ENCODE measurements at regions not wholly inside any gene's neighbourhood (a gene's known extent, or its start where the extent isn't known, plus 50 kb on each side); places are given as distances from the start of the nearest gene placed in this dataset.

- Histone ChIP-seq H3K9me3 (no peaks in the 10 kb centered on the region), H3K4me1 (no peaks in the 10 kb centered on the region), H3K4me2 (no peak overlapping the region), H3K4me3 (no peak overlapping the region), H3K27ac (no peak overlapping the region)
- ATAC-seq, result no peak
- no peak for DNase-seq (ENCODE audit: low read depth in 1 of 2, low spot score in 1 of 2)
- TF ChIP-seq RARB (CRISPR knock-in tag; IDR thresholded peaks at IDR 0.05), result no peak
- TF ChIP-seq FOSB (CRISPR knock-in tag; IDR thresholded peaks at IDR 0.05), result no peak
- no peak for TF ChIP-seq JUNB (IDR thresholded peaks at IDR 0.05)
- TF ChIP-seq REST (IDR thresholded peaks at IDR 0.05), result peak; percentile 70; the same call in 1 of the 2 replicates
- TF ChIP-seq KDM5A (IDR thresholded peaks at IDR 0.05), result no peak
- POLR2A ChIA-PET, result no interaction called here
- CTCF ChIA-PET, result no interaction called here
- no peak for FAIRE-seq
- 39% methylated on average over 6 of the region's 6 CpGs for WGBS (ENCODE audit: missing lambda C conversion rate)
Measured at GRCh38 chr2:118714118-118714517, 133.3 kb downstream of the EN1 start.

GRCh38 chr2:118711603-118712002 is 135.8 kb downstream of the EN1 start:
- no peak for ATAC-seq
- no peak for DNase-seq (ENCODE audit: low read depth in 1 of 2, low spot score in 1 of 2)
- Histone ChIP-seq H3K4me1 (no peaks in the 10 kb centered on the region), H3K9me3 (no peaks in the 10 kb centered on the region), H3K27ac (no peak overlapping the region), H3K4me2 (no peak overlapping the region), H3K4me3 (no peak overlapping the region)
- ChIA-PET CTCF (interaction anchor here (0.6 kb wide), 1 partner anchor 277 kb away, joined by 3 read pairs; no protein-coding TSS in a partner anchor), POLR2A (no interaction called here)
- 31% methylated on average over 5 of the region's 5 CpGs for whole genome bisulfite sequencing (ENCODE audit: missing lambda C conversion rate)
- no peak for FAIRE-seq
- TF ChIP-seq CBX8 (IDR thresholded peaks at IDR 0.05), result no peak
- no peak for TF ChIP-seq NR3C1 (IDR thresholded peaks at IDR 0.05)
- no peak for TF ChIP-seq ELK1 (IDR thresholded peaks at IDR 0.05; ENCODE audit: low read depth, low read length)
- no peak for TF ChIP-seq RFX5 (IDR thresholded peaks at IDR 0.05)
- no peak for TF ChIP-seq JUNB (IDR thresholded peaks at IDR 0.05)
- no peak for TF ChIP-seq NFE2L2 (conservative IDR thresholded peaks at IDR 0.05; ENCODE audit: low read length)
- no peak for TF ChIP-seq HOXB5 (CRISPR knock-in tag; IDR thresholded peaks at IDR 0.05)
- no peak for TF ChIP-seq EHF (CRISPR knock-in tag; IDR thresholded peaks at IDR 0.05)

GRCh38 chr2:118710481-118710880 is 137.0 kb downstream of the EN1 start:
- no peak overlapping the region for H3K4me3 ChIP-seq
- no peak for ATAC-seq
- no peak for TF ChIP-seq HOXA7 (CRISPR knock-in tag; IDR thresholded peaks at IDR 0.05)
- TF ChIP-seq RNF2 (IDR thresholded peaks at IDR 0.05; ENCODE audit: borderline replicate concordance, low read depth), result no peak
- no peak for TF ChIP-seq ATOH8 (CRISPR knock-in tag; IDR thresholded peaks at IDR 0.05; ENCODE audit: low read depth)
- no peak for TF ChIP-seq NFE2L2 (conservative IDR thresholded peaks at IDR 0.05; ENCODE audit: low read length)
- no peak for TF ChIP-seq HOXB13 (CRISPR knock-in tag; IDR thresholded peaks at IDR 0.05; ENCODE audit: low read depth)
- no peak for TF ChIP-seq ZC3H11A (IDR thresholded peaks at IDR 0.05)
- no peak for TF ChIP-seq TFCP2L1 (CRISPR knock-in tag; IDR thresholded peaks at IDR 0.05)
- TF ChIP-seq ELK1 (IDR thresholded peaks at IDR 0.05; ENCODE audit: low read depth, low read length), result no peak
- TF ChIP-seq HOXB5 (CRISPR knock-in tag; IDR thresholded peaks at IDR 0.05), result no peak
- no peak for TF ChIP-seq MAX (IDR thresholded peaks at IDR 0.05)
- no peak for TF ChIP-seq MAZ (IDR thresholded peaks at IDR 0.05; ENCODE audit: borderline replicate concordance, low read depth, low read length)
- TF ChIP-seq HEYL (CRISPR knock-in tag; IDR thresholded peaks at IDR 0.05), result no peak
- no peak for TF ChIP-seq SMC3 (IDR thresholded peaks at IDR 0.05)
- TF ChIP-seq FOXS1 (CRISPR knock-in tag; IDR thresholded peaks at IDR 0.05), result no peak
- TF ChIP-seq USF2 (IDR thresholded peaks at IDR 0.05), result no peak
- TF ChIP-seq FOSB (CRISPR knock-in tag; IDR thresholded peaks at IDR 0.05), result no peak
- no peak for TF ChIP-seq ESRRA (IDR thresholded peaks at IDR 0.05; ENCODE audit: borderline replicate concordance, low read length)
- FAIRE-seq, result no peak
- H3K4me2 ChIP-seq, result no peak overlapping the region
- H3K9me3 ChIP-seq, result no peaks in the 10 kb centered on the region
- WGBS (ENCODE audit: missing lambda C conversion rate), result 19% methylated on average over 2 of the region's 2 CpGs
- no peak overlapping the region for H3K27ac ChIP-seq
- no peak for DNase-seq (ENCODE audit: low read depth in 1 of 2, low spot score in 1 of 2)
- ChIA-PET POLR2A (no interaction called here), CTCF (no interaction called here)
- H3K4me1 ChIP-seq, result no peaks in the 10 kb centered on the region
